ENCODE measurements at regions not wholly inside any gene's neighbourhood (a gene's known extent, or its start where the extent isn't known, plus 50 kb on each side); places are given as distances from the start of the nearest gene placed in this dataset.

DNA sequence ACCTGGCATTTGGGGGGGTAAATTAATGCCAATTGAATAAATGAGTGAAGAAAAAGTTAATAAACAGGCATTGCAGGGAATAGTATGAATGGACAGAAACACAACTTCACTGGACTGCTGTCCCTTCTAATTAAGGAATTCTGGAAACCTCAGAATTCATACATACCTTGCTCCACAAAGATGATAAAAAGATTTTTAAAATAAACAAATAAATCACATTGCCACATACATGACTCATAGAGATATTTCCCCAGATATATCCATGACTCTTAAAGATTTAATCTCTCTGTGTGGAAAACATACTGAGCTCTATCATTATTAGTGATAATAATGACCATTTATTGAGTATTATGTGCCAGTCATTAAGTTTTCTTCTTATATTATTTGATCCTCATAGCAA is 469.0 kb upstream of the MEF2C start:
- ChIA-PET CTCF (no interaction called here), POLR2A (no interaction called here)
- no TSS peak for BruUV-seq (replicated peaks)
- H3K9ac ChIP-seq (replicated peaks; ENCODE audit: extremely low read depth, insufficient read depth, low read length), result no peak overlapping the region
- no peak overlapping the region for H3K4me3 ChIP-seq (replicated peaks in 1 of 3; ENCODE audit: insufficient read depth in 1 of 3, low read depth in 1 of 3, low read length in 3 of 3)
- H3K4me1 ChIP-seq (ENCODE audit: control insufficient read depth, extremely low read depth, insufficient read depth, low read length), result peaks cover 11% of the 10 kb centered on the region
- FAIRE-seq, result no peak
- H3K4me2 ChIP-seq (ENCODE audit: insufficient read depth, low read length), result no peak overlapping the region
- no peaks in the 10 kb centered on the region for H3K36me3 ChIP-seq (ENCODE audit: control insufficient read depth in 2 of 2, extremely low read depth in 1 of 2, insufficient read depth in 2 of 2, low read length in 2 of 2)
- intact Hi-C loops (cut with micrococcal nuclease), result no loop called here
- no peak overlapping the region for H2AFZ ChIP-seq (ENCODE audit: low read depth, low read length)
- H4K20me1 ChIP-seq (replicated peaks; ENCODE audit: control insufficient read depth, extremely low read depth, insufficient read depth, low read length), result no peaks in the 10 kb centered on the region
- H3K27ac ChIP-seq (ENCODE audit: insufficient read depth, low read depth, low read length), result no peak overlapping the region
- dilution Hi-C loops (cut with MboI; ENCODE audit: extremely low pct_ligation_motif_present, low sequenced_read_pairs), result no loop called here
- TF ChIP-seq GATA2 (IDR thresholded peaks at IDR 0.05; ENCODE audit: insufficient read depth, insufficient read length, low read depth, low read length), result no peak
- peak; percentile 4 for TF ChIP-seq JUN (IDR thresholded peaks at IDR 0.05; ENCODE audit: borderline replicate concordance, insufficient read depth, insufficient read length, low read depth)
- no peak for TF ChIP-seq FOS (IDR thresholded peaks at IDR 0.05; ENCODE audit: borderline replicate concordance, insufficient read depth, low read length)
- DNase-seq (ENCODE audit: low read depth, low spot score), result no peak
- H3K9me1 ChIP-seq (replicated peaks; ENCODE audit: control insufficient read depth, extremely low read depth, insufficient read depth, low read length), result no peaks in the 10 kb centered on the region
- H3K27me3 ChIP-seq (ENCODE audit: control insufficient read depth in 2 of 2, insufficient read depth in 2 of 2, low read length in 2 of 2), result no peaks in the 10 kb centered on the region
- no peaks in the 10 kb centered on the region for H3K9me3 ChIP-seq (replicated peaks; ENCODE audit: control insufficient read depth, insufficient read depth, low read length)
- H3K79me2 ChIP-seq (ENCODE audit: control insufficient read depth, insufficient read depth, low read length), result no peaks in the 10 kb centered on the region

DNA sequence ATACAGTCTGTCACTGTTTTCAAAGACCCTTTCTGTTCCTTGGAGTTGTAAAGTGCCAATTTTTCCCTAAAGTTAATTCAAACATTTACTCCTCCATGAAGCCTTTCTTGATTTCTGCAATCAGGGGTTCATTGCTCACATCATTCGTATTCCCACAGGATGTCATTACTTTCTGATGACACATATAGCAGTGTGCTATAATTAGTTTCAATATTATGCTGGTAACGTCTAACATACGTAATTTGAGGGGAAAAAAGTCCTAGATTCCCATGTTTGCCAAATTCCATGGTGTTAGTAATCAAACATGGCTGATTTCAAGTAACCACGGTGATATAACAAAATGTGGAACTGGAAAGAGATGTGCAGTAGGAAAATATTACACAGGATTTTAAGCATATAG is 468.2 kb upstream of the MEF2C start:
- TF ChIP-seq MAX (IDR thresholded peaks at IDR 0.05; ENCODE audit: insufficient read depth, insufficient read length) (no peak), GATA2 (IDR thresholded peaks at IDR 0.05; ENCODE audit: insufficient read depth, insufficient read length, low read depth, low read length) (no peak), MYC (IDR thresholded peaks at IDR 0.05; ENCODE audit: low read depth, low read length) (no peak), POLR2AphosphoS5 (IDR thresholded peaks at IDR 0.05; ENCODE audit: insufficient read depth, low read depth, low read length) (no peak), JUN (IDR thresholded peaks at IDR 0.05; ENCODE audit: borderline replicate concordance, insufficient read depth, insufficient read length, low read depth) (no peak), POLR2A (IDR thresholded peaks at IDR 0.05; ENCODE audit: low read depth, low read length) (no peak), FOS (IDR thresholded peaks at IDR 0.05; ENCODE audit: borderline replicate concordance, insufficient read depth, low read length) (no peak), EZH2 (IDR thresholded peaks at IDR 0.05; ENCODE audit: borderline replicate concordance, low read depth, low read length, severe bottlenecking) (no peak), CTCF (IDR thresholded peaks at IDR 0.05; ENCODE audit: extremely low read depth in 1 of 2, insufficient read depth in 1 of 2, low read depth in 1 of 2, low read length in 2 of 2) (no peak)

More for the DNA sequence above, 468.2 kb upstream of the MEF2C start:
- Histone ChIP-seq H3K9me1 (replicated peaks; ENCODE audit: control insufficient read depth, extremely low read depth, insufficient read depth, low read length) (no peaks in the 10 kb centered on the region), H3K9me3 (replicated peaks; ENCODE audit: control insufficient read depth, insufficient read depth, low read length) (no peaks in the 10 kb centered on the region), H3K4me1 (ENCODE audit: control insufficient read depth, extremely low read depth, insufficient read depth, low read length) (peaks cover 11% of the 10 kb centered on the region), H3K79me2 (ENCODE audit: control insufficient read depth, insufficient read depth, low read length) (no peaks in the 10 kb centered on the region), H3K36me3 (ENCODE audit: control insufficient read depth in 2 of 2, extremely low read depth in 1 of 2, insufficient read depth in 2 of 2, low read length in 2 of 2) (no peaks in the 10 kb centered on the region), H3K27ac (ENCODE audit: insufficient read depth, low read depth, low read length) (no peak overlapping the region), H2AFZ (ENCODE audit: low read depth, low read length) (no peak overlapping the region), H3K27me3 (ENCODE audit: control insufficient read depth in 2 of 2, insufficient read depth in 2 of 2, low read length in 2 of 2) (no peaks in the 10 kb centered on the region), H3K4me2 (ENCODE audit: insufficient read depth, low read length) (no peak overlapping the region), H3K9ac (replicated peaks; ENCODE audit: extremely low read depth, insufficient read depth, low read length) (no peak overlapping the region), H4K20me1 (replicated peaks; ENCODE audit: control insufficient read depth, extremely low read depth, insufficient read depth, low read length) (no peaks in the 10 kb centered on the region), H3K4me3 (replicated peaks in 1 of 3; ENCODE audit: insufficient read depth in 1 of 3, low read depth in 1 of 3, low read length in 3 of 3) (no peak overlapping the region)
- DNase-seq (ENCODE audit: low read depth, low spot score) (no peak), FAIRE-seq (no peak)
- POLR2A ChIA-PET, result no interaction called here
- CTCF ChIA-PET, result interaction anchor here (1.6 kb wide), 1 partner anchor 13 kb away, joined by 5 read pairs; no protein-coding TSS in a partner anchor
- no TSS peak for BruUV-seq (replicated peaks)
- intact Hi-C loops (cut with micrococcal nuclease) (no loop called here), dilution Hi-C loops (cut with MboI; ENCODE audit: extremely low pct_ligation_motif_present, low sequenced_read_pairs) (no loop called here)

Data from endothelial cell of umbilical vein (primary cell).